ENCODE measurements at regions not wholly inside any gene's neighbourhood (a gene's known extent, or its start where the extent isn't known, plus 50 kb on each side); places are given as distances from the start of the nearest gene placed in this dataset.

DNA sequence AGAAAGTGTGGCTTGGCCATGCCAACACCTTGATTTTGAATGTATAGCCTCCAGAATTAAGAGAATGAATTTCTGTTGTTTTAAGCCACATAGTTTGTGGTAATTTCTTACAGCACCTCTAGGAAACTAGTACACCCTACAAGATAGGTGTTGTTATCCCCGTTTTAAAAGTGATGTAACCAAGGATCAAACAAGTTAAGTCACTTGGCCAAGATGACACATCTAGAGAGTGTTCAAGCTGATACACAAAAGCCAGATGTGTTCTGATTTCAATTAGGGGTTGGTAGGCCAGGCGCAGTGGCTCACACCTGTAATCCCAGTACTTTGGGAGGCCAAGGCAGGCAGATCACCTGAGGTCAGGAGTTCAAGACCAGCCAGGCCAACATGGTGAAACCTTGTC is 396.5 kb upstream of the SOX9 start:
- Histone ChIP-seq H3K27me3 (replicated peaks in 1 of 4; ENCODE audit: control extremely low read depth in 1 of 4, control insufficient read depth in 3 of 4, insufficient read depth in 4 of 4, low read length in 3 of 4) (no peaks in the 10 kb centered on the region), H3K4me1 (ENCODE audit: control insufficient read depth in 2 of 2, insufficient read depth in 2 of 2, low read length in 2 of 2) (no peaks in the 10 kb centered on the region), H4K20me1 (ENCODE audit: control insufficient read depth, insufficient read depth, low read length, poor library complexity, severe bottlenecking) (no peaks in the 10 kb centered on the region), H2AFZ (ENCODE audit: insufficient read depth, low read depth, low read length, poor library complexity, severe bottlenecking) (no peak overlapping the region), H3K79me2 (ENCODE audit: control insufficient read depth, insufficient read depth, low read length) (no peaks in the 10 kb centered on the region), H3K27ac (ENCODE audit: low read length in 2 of 2) (no peak overlapping the region), H3K4me3 (ENCODE audit: control extremely low read depth in 1 of 5, extremely low read depth in 1 of 5, insufficient read depth in 1 of 5, low read depth in 2 of 5, low read length in 4 of 5) (no peak overlapping the region), H3K4me2 (replicated peaks; ENCODE audit: low read depth, low read length, poor library complexity, severe bottlenecking) (no peak overlapping the region), H3K9me3 (ENCODE audit: control extremely low read depth in 1 of 3, control insufficient read depth in 2 of 3, insufficient read depth in 1 of 3, low read length in 2 of 3) (peaks cover 0 to 3% (median 0%) of the 10 kb centered on the region in 3 donors), H3K9ac (ENCODE audit: low read length) (no peak overlapping the region), H3K36me3 (replicated peaks in 1 of 2; ENCODE audit: control extremely low read depth in 1 of 2, control insufficient read depth in 1 of 2, extremely low read depth in 1 of 2, insufficient read depth in 2 of 2, low read length in 1 of 2) (no peaks in the 10 kb centered on the region)
- no peaks in the 10 kb centered on the region for H3K4me1 Mint-ChIP-seq
- H3K4me3 Mint-ChIP-seq, result no peak overlapping the region
- no peak for TF ChIP-seq EZH2 (IDR thresholded peaks at IDR 0.05; ENCODE audit: borderline replicate concordance, insufficient read depth, low read depth, low read length, poor library complexity, severe bottlenecking)
- TF ChIP-seq, protein P1, sequence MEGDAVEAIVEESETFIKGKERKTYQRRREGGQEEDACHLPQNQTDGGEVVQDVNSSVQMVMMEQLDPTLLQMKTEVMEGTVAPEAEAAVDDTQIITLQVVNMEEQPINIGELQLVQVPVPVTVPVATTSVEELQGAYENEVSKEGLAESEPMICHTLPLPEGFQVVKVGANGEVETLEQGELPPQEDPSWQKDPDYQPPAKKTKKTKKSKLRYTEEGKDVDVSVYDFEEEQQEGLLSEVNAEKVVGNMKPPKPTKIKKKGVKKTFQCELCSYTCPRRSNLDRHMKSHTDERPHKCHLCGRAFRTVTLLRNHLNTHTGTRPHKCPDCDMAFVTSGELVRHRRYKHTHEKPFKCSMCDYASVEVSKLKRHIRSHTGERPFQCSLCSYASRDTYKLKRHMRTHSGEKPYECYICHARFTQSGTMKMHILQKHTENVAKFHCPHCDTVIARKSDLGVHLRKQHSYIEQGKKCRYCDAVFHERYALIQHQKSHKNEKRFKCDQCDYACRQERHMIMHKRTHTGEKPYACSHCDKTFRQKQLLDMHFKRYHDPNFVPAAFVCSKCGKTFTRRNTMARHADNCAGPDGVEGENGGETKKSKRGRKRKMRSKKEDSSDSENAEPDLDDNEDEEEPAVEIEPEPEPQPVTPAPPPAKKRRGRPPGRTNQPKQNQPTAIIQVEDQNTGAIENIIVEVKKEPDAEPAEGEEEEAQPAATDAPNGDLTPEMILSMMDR (IDR thresholded peaks at IDR 0.05), result no peak
- no peak for ATAC-seq (ENCODE audit: low read depth)
- CTCF ChIA-PET, result no interaction called here
- intact Hi-C loops (cut with micrococcal nuclease), result no loop called here
- 90% methylated on average over 1 of the region's 2 CpGs for WGBS (ENCODE audit: insufficient coverage)
- H3K27me3 Mint-ChIP-seq, result no peaks in the 10 kb centered on the region
- POLR2A ChIA-PET, result no interaction called here
- peaks cover 3% of the 10 kb centered on the region for H3K9me3 Mint-ChIP-seq (ENCODE audit: insufficient read depth)
- no peak overlapping the region for H3K27ac Mint-ChIP-seq
- no peak for DNase-seq

DNA sequence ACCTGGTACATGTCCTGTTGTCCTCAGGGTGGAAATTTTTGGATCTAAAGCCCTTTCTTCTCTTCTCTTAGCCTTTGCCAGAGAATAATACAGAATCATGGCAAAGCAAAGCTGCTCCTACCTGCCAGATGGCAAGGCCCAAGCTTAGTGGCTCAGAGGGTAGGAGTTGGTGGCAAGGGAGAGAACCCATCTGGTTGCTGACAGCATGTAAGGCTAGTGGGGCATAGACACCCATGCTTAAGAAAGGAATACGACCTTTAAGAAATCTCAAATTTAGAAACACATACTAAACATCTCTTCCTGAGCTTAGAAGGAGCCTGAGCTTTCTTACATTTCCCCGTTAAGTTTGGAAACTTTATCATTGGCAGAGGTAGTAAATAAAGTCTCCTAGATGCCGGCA is 395.0 kb upstream of the SOX9 start:
- TF ChIP-seq, protein P1 (IDR thresholded peaks at IDR 0.05), result no peak
- no peak for TF ChIP-seq EZH2 (IDR thresholded peaks at IDR 0.05; ENCODE audit: borderline replicate concordance, insufficient read depth, low read depth, low read length, poor library complexity, severe bottlenecking)
- intact Hi-C loops (cut with micrococcal nuclease), result no loop called here
- no peaks in the 10 kb centered on the region for H3K27me3 Mint-ChIP-seq
- H3K9me3 Mint-ChIP-seq (ENCODE audit: insufficient read depth), result no peaks in the 10 kb centered on the region
- Histone ChIP-seq H3K27me3 (replicated peaks in 1 of 4; ENCODE audit: control extremely low read depth in 1 of 4, control insufficient read depth in 3 of 4, insufficient read depth in 4 of 4, low read length in 3 of 4) (no peaks in the 10 kb centered on the region), H3K9ac (ENCODE audit: low read length) (no peak overlapping the region), H4K20me1 (ENCODE audit: control insufficient read depth, insufficient read depth, low read length, poor library complexity, severe bottlenecking) (no peaks in the 10 kb centered on the region), H3K27ac (ENCODE audit: low read length in 2 of 2) (no peak overlapping the region), H2AFZ (ENCODE audit: insufficient read depth, low read depth, low read length, poor library complexity, severe bottlenecking) (no peak overlapping the region), H3K4me2 (replicated peaks; ENCODE audit: low read depth, low read length, poor library complexity, severe bottlenecking) (no peak overlapping the region), H3K9me3 (ENCODE audit: control extremely low read depth in 1 of 3, control insufficient read depth in 2 of 3, insufficient read depth in 1 of 3, low read length in 2 of 3) (peaks cover 0 to 3% (median 0%) of the 10 kb centered on the region in 3 donors), H3K79me2 (ENCODE audit: control insufficient read depth, insufficient read depth, low read length) (no peaks in the 10 kb centered on the region), H3K4me3 (ENCODE audit: control extremely low read depth in 1 of 5, extremely low read depth in 1 of 5, insufficient read depth in 1 of 5, low read depth in 2 of 5, low read length in 4 of 5) (no peak overlapping the region), H3K4me1 (ENCODE audit: control insufficient read depth in 2 of 2, insufficient read depth in 2 of 2, low read length in 2 of 2) (no peaks in the 10 kb centered on the region), H3K36me3 (replicated peaks in 1 of 2; ENCODE audit: control extremely low read depth in 1 of 2, control insufficient read depth in 1 of 2, extremely low read depth in 1 of 2, insufficient read depth in 2 of 2, low read length in 1 of 2) (no peaks in the 10 kb centered on the region)
- no peak overlapping the region for H3K4me3 Mint-ChIP-seq
- H3K27ac Mint-ChIP-seq, result no peak overlapping the region
- no peaks in the 10 kb centered on the region for H3K4me1 Mint-ChIP-seq
- WGBS (ENCODE audit: insufficient coverage), result no CpG with 5 or more reads among the region's 3 CpGs
- POLR2A ChIA-PET, result no interaction called here
- ATAC-seq (ENCODE audit: low read depth) (no peak), DNase-seq (no peak)
- CTCF ChIA-PET, result no interaction called here

All from B cell (primary cell).